ENCODE measurements at regions not wholly inside any gene's neighbourhood (a gene's known extent, or its start where the extent isn't known, plus 50 kb on each side); places are given as distances from the start of the nearest gene placed in this dataset.

GRCh38 chr3:25110642-25111041 lies 317.4 kb upstream of the RARB start:
- no peak for TF ChIP-seq CTCF (optimal IDR thresholded peaks at IDR 0.05 in 1 of 3, IDR thresholded peaks at IDR 0.05 in 1 of 3, conservative IDR thresholded peaks at IDR 0.05 in 1 of 3; ENCODE audit: extremely low read depth in 1 of 3, insufficient read depth in 2 of 3, low read length in 3 of 3)
- TF ChIP-seq EZH2 (IDR thresholded peaks at IDR 0.05; ENCODE audit: low read length) = no peak
